GM19023 (cell line): ENCODE measurements at regions not wholly inside any gene's neighbourhood (a gene's known extent, or its start where the extent isn't known, plus 50 kb on each side); places are given as distances from the start of the nearest gene placed in this dataset.
"Not testable (repeated sequence)": the region's sequence is repeated elsewhere in the genome, so short reads cannot be mapped to it uniquely, and the experiment has no call there.

Source experiments
- ATAC-seq: cut with Tn5 transposase; IDR thresholded peaks from one replicate; pipeline ENCODE4 v1.9.1; 2021; ENCODE audit warnings: mild to moderate bottlenecking, moderate library complexity; ENCODE audit not compliant: unreplicated experiment

DNA sequence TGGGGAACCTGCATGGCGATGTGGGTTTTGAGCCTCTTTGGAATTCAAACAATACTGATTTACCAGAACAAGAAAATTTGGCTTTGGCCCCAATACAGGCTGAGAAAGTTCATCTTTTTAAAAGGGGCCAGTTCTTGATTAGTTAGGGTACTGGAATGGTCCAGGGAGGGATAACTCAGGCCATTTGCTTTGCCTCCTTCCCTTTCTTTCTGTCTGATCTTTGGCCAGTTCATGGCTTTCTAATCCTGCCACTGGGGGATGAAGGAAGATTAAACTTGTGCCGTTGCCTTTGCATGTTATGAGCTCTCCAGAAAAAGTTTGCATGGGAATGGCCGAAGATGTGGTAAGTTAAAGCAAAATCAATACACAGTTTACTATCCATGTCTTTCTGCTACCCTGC is 78.4 kb downstream of the ADAMTS15 start:
- no peak for ATAC-seq

DNA sequence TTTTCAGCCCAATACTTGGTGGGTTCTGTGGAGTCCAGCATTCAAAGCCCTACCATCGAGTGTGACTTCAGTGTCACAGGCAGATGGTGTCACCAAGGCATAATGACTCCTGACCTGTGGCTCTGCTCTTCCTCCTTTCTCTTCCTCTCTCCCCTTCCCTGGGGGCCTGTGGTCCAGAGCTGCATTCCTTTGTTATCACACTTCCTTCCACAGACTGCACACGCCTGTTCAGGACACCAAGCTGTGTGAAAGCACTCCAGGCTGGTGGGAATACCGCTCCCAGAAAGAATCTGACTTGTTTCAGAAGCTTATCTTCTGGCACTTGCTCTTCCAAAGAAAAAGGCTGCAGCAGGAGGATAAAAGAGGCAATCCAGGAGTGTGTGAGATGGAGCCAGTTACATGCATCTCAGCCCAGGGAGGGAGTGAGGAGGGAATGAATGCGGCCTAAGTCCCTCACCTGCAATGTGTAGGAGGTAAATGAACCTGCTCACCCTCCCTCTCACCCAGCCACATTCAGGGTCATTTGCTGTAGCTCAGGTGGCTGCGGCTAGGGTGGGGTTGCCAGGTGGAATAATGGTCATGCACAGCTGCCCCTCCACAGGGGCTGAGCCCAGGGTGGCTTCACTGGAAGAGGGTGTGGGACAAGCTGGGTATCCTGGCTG is 79.3 kb downstream of the ADAMTS15 start:
- ATAC-seq = no peak

DNA sequence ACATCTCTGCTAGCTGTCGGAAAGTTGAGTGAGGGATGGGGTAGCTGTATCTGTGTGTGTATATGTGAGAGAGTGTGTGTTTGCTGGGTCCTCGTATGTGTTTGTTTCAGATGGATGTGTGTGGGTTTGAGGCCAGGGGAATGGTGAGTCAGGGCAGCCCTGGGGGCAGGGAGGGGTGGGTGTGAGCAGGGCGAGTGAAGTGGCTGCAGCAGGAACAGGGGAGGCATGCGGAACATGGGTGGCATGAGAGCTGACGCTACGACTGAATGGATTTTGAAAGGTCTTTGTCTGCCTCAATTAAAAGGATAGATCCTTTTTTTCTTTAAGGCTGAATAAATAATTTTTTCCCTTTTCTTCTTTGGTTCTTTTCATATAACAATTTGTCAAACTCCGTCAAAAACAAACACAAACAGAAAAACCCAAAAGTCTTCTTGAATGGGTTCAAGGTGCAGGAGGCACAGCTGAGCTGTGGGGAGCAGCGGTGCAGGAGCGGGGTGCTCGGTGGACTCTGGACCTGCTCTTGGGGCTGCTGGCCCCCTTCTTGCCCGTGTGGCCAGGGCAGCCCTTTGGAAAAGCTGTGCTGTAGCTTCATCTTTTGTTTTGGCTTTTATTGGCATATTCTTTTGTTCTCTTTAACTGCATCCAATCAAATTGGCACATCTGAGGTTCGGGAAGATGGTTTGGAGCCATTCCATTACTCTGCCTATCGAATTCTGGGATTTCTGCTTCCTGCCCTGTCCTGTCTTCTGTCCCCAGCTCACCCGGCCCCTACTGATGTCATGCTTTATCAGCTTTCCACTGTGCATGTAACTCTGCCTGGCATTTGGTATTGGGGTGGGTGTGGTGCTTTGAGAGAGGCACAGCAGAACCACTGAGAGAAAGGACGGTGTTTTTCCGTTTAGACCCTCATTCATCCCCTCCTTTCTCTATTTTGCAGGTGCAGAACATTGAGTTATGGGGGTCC is 80.1 kb downstream of the ADAMTS15 start:
- no peak for ATAC-seq

DNA sequence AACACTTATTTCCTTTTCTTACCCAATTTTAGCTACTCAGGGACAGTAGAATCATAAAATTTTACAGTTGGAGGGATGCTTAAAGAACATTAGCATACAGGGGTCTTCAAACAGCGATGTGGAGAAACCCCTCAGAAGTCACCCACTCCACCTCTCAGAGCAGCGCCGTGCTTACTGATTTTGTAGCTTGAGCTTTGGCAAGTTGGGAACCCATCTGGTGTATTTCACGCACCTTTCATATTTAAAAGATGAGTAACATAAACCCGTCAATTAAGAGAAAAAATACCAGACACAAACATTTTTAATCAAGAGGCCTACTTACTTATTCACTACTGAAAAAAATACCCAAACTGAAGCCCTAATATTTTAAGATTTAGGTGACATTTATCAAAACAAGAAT is 80.9 kb downstream of the ADAMTS15 start:
- ATAC-seq = no peak

DNA sequence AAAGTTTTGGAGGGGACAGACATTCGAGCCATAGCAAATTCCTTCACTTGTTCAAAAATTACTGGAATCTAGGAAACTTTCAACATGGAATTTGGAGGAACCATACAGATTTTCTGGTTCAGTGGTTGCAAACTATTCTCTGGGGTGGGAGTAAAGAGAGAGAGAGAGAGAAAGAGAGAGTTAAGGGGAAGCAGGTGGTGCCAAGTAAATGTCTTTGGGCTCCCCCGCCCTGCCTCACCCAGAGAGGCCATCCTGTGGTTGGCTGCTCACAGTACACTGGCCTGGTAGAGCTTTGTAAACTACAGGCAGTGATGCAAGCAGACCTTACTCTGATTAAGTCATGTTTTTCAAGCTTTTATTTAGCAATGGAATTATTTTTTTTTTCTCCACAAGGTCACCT is 82.6 kb downstream of the ADAMTS15 start:
- ATAC-seq = no peak

DNA sequence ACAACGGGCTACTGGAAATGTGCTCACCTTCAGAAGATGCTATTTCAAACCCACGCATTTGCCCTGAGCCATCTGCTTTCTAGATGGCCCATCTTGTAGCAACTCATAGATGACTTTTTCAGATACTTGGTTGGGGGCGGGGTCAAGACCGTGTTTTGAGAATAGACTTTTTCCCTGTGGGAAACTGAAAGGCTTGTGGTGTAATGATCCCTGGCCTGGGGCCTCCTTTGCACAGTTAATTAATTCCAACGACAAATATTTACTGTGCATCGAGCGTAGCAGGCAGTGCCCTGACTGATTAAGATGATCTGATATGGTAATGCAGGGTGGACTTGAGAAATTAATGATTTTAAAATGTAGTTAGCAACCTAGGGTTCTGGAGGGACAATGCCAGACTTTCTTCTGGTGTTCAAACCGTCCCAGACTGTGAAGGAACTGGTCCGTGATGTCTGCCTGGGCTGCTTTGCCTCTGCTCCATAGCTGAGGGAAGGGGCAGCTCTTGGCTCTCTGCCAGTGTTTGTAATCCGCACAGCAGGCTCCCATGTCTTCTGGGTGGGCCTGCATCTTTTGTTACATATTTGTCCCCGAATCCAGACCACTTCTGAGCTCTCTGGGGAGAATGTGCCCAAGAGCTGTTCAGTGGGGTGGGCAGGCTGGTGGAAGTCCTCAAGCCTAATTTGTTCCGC is 84.8 kb downstream of the ADAMTS15 start:
- ATAC-seq = no peak

DNA sequence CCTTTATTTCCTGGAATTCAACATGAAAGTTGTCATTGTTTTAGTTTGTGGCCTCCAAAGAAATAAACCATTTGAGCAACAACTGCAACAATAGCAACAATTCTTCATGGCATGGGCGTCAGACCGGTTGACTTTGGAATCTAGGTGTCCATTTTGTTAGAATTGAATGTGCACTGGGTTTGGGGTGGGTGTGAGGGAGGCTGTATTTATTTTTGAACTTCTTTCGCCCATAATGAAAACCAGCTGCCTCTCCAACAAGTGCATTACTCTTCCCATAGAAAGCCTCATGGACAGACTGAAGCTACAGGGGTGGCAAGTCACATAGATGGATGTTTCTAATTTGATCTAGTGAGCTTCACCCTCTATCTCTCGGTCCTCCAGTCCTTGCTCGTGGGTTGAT is 85.4 kb downstream of the ADAMTS15 start:
- no peak for ATAC-seq

DNA sequence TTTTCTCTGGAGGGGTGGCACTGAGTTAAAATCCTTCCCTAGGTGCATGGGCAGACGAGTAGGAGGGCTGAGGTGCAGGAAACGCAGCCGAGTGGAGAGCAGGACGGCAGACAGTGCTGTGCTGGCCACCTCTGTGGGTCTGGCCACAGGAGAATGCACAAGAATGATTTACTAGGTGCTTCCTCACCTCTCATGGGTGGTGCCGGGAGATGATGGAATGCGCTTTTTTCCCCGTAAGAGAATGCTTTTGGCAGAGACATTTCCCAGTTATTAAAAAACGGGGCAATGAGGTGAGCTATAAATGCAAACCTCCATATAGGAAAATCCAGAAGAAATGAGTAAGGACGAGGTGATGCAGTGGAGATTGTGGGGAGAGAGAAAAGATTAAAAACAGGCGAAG is 86.1 kb downstream of the ADAMTS15 start:
- no peak for ATAC-seq

DNA sequence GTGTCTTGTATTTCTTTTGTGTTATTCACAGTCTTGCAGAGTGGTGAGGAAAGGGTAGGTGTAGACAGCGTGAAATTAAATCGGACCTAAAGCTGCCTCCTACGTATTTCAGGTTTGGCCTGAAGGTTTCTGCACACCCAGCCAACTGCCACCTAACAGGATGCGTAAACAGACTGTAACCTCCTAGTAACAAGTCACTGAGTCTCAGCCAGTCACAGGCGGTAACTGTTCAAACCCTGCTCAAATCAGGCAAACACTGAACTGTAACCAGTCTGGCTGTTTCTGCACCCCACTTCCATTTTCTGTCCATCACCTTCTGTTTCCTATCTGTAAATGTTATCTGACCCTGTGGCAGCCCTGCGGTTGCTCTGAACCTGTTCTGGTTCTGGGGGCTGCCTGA is 87.1 kb downstream of the ADAMTS15 start:
- no peak for ATAC-seq

DNA sequence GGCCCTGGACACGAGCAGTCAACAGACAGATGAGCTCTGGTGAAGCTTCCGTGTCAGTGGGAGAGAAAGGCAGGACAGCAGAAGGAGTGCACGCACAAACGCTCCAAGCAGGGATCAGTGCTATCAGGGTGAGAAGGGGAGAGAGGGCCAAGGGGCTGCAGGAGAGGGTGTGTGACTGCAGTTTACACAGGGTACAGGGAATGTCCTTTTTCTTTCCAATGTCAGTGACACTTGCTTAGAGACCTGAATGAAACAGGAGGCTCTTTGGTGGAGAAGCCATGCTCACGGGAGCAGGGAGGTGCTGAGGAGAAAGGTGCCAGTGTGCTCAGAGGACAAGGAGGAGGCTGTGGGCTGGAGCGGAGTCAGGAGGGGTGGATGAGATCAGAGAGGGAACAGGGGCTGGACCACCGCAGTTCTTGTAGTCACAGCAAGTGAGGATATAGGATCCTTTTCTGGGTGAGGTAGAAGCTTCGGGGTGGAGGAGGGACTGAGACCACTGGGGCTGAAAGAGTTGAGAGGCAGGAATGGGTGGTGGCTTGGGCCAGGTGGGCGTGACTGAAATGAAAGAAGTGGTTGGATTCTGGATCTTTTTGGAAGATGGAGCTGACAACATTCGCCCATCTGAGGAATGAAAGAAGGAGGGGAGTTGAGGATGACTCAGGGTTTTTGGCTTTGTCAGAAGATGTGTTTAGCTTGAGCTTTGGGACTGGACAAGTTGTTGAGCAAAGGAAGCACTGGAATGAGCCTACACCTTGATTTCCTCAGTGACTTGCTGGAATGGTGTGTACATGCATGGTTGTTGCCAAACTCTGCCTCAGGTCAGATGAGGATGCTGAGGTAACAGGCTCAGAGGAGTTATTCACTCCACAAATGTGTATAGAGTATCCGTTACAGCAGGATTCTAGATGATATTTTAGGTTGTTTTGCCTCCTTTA is 87.9 kb downstream of the ADAMTS15 start:
- ATAC-seq = no peak

DNA sequence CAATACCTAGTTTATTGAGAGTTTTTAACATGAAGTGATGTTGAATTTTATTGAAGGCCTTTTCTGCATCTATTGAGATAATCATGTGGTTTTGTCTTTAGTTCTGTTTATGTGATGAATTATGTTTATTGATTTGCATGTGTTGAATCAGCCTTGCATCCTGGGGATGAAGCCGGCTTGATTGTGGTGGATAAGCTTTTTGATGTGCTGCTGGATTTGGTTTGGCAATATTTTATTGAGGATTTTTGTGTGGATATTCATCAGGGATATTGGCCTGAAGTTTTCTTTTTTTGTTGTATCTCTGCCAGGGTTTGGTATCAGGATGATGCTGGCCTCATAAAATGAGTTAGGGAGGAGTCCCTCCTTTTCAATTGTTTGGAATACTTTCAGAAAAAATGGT is 91.2 kb downstream of the ADAMTS15 start:
- ATAC-seq = not testable (repeated sequence)

DNA sequence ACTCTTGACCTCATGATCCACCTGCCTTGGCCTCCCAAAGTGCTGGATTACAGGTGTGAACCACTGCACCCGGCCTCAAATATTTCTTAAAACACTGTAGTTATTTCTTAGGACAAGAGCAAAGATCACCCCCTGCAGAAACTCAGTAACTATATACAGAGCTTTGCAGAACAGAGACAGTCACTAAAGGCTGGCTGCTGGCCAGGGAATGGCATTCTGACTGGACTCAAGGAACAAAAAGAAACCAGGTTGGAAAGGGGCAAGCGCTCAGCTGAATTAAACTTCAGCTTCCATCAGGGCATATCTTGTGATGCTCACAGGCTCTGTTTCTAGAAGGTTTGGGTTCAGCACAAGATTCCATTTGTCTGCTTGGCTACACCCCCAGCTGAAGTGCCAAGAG is 95.8 kb downstream of the ADAMTS15 start:
- no peak for ATAC-seq

DNA sequence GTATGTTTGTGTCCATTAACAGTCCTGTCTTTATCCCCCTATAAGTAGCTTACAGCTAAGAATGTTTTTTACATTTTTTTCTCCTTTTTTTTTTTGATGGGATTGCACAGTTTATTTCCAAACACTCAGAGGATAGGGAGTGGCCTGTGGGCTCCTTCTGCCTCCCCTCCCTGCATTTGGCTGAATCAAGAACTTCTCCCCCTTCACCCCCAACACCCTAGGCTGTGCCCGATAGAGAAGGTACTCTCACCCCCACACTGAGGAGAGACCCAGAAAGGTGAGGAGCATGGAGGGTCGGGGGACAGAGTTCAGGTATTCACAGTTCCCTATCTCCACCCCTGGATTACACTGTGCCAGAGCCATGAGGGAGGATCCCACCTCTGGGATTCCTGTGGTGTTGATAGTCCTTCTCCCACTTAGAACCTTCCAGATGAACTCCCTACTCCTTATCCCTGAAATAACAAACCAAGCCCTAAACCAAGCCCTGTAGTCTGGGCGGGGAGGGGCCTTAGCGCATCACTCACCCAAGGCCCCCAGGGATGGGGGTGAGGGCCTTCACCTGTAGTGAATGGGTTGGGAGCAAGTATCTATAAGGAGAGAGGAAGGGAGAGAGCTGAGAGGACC is 97.1 kb downstream of the ADAMTS15 start:
- ATAC-seq = no peak

DNA sequence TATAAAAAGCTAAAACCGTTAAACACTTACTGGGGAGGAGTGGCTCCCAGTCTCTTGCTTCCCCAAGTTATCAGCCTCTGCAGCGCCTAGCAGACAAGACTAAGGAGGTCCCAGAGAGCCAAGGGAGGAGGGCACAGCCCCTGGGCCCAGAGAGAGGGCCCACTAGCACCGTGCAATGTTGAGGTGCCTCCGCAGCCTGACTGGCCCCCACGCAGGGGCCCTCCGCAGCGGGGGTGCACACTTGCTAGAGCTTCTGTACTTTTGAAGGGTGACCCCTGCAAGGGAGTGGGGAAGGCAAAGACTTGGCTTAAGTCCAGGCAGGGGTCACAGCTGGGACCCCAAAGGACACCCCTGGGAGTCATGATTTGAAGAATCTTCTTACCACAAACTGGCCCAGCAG is 98.0 kb downstream of the ADAMTS15 start:
- ATAC-seq = no peak

DNA sequence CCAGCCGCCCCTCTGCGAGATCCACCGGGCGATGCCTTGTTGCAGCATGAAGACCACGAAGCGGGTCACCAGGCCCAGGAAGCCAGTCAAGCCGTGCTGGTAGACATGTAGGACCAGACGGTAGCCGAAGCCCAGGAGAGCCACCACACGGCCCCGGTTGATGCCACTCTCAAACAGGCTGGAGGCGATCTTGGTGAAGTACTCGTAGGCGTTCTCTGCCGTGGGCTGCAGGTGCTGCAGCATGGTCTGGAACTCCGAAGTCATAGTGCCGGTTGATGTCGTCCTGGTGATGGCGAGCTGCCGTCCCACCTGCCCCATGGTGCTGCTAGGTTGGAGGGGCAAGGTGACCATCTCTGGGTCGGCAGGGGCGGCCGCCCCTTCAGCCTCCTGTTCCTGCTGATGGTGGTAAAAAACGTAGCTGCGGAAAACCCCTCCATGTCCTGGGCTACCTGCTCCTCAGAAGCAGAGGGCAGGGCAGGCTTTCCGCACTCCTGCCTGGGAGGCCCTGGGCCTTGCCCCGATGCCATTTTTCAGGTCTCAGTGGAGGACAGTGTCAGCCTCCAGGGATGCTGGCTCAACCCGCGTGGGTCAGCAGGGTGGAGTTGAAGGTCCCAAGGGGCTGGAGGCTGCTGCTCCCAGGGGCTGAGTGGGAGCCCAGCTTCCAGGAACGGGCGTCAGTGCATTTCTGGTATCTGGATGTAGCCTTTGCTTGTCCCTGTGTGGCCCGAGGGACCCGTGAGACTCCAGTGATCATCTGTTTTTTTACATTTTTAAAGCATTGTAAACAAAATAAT is 98.7 kb downstream of the ADAMTS15 start:
- ATAC-seq = no peak

DNA sequence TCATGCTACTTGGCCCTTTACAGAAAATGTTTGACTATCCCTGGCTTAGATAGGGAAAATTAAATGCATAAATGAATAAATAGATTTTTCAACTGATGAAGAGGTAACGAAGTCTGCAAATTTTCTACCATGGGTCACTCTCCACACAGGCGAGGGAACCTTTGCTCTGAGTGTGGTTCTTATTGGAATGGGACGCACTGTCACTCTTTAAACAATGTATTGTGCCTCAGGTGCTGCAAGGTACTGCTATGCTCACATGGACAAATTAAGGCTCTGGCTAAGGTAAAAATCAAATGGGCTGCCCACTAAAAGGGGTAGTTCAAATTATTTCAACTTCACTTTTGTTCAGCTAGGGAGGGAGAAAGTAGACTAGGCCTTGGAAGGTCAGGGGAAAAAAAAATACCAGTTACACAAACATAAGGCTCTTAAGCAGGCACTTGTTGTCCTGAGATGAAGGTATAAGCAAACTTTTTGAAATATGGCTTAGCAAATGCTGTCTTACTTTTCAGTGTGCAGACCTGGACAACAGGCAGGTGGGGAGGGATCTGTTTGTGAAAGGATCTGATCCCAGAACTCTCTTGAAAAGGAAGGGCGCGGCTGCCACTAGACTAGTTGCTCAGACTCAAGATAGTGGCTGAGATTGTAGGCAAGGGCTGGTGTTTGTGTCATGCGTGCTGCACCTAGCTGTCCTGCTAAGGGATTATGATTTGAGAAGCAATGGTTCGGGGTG is 99.5 kb downstream of the ADAMTS15 start:
- no peak for ATAC-seq

DNA sequence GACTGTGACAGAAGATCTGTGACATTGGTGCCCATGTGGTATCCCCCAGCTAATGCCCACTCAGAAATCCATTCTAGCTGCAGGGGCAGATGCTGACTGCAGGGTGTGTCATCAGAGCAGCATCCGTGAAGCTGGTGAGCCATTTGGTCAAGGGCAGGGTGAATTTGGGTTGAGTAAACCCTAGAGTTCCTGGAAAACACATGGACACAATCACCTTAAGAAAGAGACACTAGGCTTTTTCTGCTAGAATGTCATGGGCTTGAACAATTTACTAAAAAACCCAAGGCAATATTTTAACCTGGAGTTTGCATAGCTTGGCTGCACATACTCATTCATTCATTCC is 100.0 kb downstream of the ADAMTS15 start:
- ATAC-seq = no peak

DNA sequence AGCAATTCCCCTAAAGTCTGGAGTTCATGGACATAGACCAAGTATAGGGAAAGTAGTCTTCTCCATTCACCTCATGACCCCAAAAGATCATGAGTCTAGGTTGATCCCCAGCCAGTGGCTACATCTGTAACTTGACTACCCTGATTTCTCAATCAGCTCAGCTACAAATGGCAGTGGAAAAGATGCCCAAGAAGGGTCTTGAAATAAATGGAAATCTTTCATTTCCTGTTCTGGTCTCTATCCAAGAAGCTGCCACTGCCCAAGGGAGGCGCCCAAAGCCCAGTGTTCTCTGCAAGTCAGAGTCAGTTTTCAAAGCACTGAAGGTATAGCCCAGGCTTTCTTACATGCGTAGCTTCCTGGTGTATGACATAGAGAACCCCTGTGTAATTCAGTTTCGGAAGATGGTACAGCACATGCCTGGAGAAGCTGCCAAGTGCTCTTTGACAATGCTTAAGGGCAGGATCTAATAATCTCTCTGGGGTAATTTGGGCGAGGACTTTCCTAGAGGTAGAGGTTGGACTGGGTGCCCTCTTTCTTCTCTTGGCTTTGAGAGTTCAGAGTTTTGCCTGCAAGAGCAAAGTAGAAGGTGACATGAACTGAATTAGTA is 101.1 kb downstream of the ADAMTS15 start:
- ATAC-seq = no peak
